DND-41 (cell line): ENCODE measurements at regions not wholly inside any gene's neighbourhood (a gene's known extent, or its start where the extent isn't known, plus 50 kb on each side); places are given as distances from the start of the nearest gene placed in this dataset.

ENCODE experiments used
- ATAC-seq: fragments of 200-7000 bp; cut with Tn5 transposase; 3 replicates; pipeline ENCODE4 v1.9.1; 2021; ENCODE audit warnings: low read depth; ENCODE audit not compliant: insufficient read depth
- DNase-seq: peaks from one replicate; pipeline ENCODE4 v3.0.0-alpha.2; 2020
- H2AFZ ChIP-seq: 2 replicates; pipeline ENCODE4 v1.6.0; 2012; ENCODE audit warnings: low read depth, low read length
- H3K27ac ChIP-seq: 2 replicates; pipeline ENCODE4 v1.5.1; 2012; ENCODE audit warnings: low read length, inconsistent platforms
- H3K27me3 ChIP-seq: fragments of 200-600 bp; sonication (generic); 2 replicates; pipeline ENCODE4 v1.6.0; 2012; ENCODE audit warnings: low read length, mild to moderate bottlenecking, inconsistent platforms; ENCODE audit not compliant: insufficient read depth, poor library complexity
- H3K36me3 ChIP-seq: 2 replicates; pipeline ENCODE4 v1.5.1; 2012; ENCODE audit warnings: low read length, inconsistent platforms; ENCODE audit not compliant: insufficient read depth
- H3K4me1 ChIP-seq: 2 replicates; pipeline ENCODE4 v1.5.1; 2012; ENCODE audit warnings: mild to moderate bottlenecking, low read length; ENCODE audit not compliant: insufficient read depth
- H3K4me2 ChIP-seq: 2 replicates; pipeline ENCODE4 v1.6.0; 2012; ENCODE audit warnings: mild to moderate bottlenecking, moderate library complexity, low read length, inconsistent platforms; ENCODE audit not compliant: insufficient read depth
- H3K4me3 ChIP-seq, 2 experiments: fragments of 200-600 bp in 1 of 2; shearing (Covaris generic) in 1 of 2; 2 replicates each; pipeline ENCODE4 v1.5.1; 2012 to 2016; ENCODE audit warnings: inconsistent platforms in 2 of 2, low read length in 2 of 2, mild to moderate bottlenecking in 2 of 2, low read depth in 1 of 2, moderate library complexity in 1 of 2
- H3K79me2 ChIP-seq: 2 replicates; pipeline ENCODE4 v1.6.0; 2012; ENCODE audit warnings: low read length, inconsistent platforms; ENCODE audit not compliant: insufficient read depth
- H3K9ac ChIP-seq: 2 replicates; pipeline ENCODE4 v1.6.0; 2012; ENCODE audit warnings: low read depth, mild to moderate bottlenecking, inconsistent platforms, low read length, moderate library complexity
- H3K9me3 ChIP-seq: 2 replicates; pipeline ENCODE4 v1.5.1; 2012; ENCODE audit warnings: low read length, moderate library complexity, mild to moderate bottlenecking, inconsistent platforms; ENCODE audit not compliant: insufficient read depth, severe bottlenecking
- H4K20me1 ChIP-seq: 2 replicates; pipeline ENCODE4 v1.6.0; 2012; ENCODE audit warnings: low read length; ENCODE audit not compliant: insufficient read depth
- EZH2 ChIP-seq: IDR thresholded peaks from 3 replicates; pipeline ENCODE4 v1.6.1; 2012; ENCODE audit warnings: borderline replicate concordance, low read depth, mild to moderate bottlenecking, moderate library complexity, low read length, inconsistent platforms; ENCODE audit not compliant: severe bottlenecking
- TF ChIP-seq, protein P1 (sequence below): IDR thresholded peaks from 2 replicates; pipeline ENCODE4 v1.5.1; 2012; ENCODE audit warnings: borderline replicate concordance, low read length, moderate library complexity, mild to moderate bottlenecking; ENCODE audit not compliant: poor library complexity, severe bottlenecking; ENCODE audit errors: extremely low read depth

DNA sequence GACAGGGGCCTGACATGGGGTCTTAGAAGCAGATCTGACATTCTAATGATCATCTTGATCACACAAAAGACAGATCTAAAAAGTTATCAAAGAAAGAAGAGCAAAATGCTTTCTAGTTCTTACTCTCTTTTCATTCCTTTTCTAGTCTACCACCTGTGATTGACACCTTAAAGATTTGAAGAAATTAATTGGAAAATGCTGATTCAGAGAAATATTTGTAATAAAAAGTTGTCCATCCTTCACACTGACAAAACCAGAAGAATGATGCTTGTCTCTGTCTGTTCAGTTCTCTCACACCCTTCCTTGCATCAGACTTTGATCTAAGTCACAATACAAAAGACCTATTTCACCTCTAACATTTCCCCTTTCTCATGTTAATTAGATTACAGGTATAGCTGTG is 182.4 kb downstream of the RAP2A start:
- no peaks in the 10 kb centered on the region for H3K36me3 ChIP-seq
- no peaks in the 10 kb centered on the region for H3K79me2 ChIP-seq
- H3K9ac ChIP-seq, result no peak overlapping the region
- H3K4me3 ChIP-seq, result no peak overlapping the region
- no peak overlapping the region for H3K27ac ChIP-seq
- H3K27me3 ChIP-seq, result no peaks in the 10 kb centered on the region
- H4K20me1 ChIP-seq, result no peaks in the 10 kb centered on the region
- ATAC-seq (no peak), DNase-seq (no peak)
- no peaks in the 10 kb centered on the region for H3K4me1 ChIP-seq
- no peak for TF ChIP-seq EZH2
- TF ChIP-seq, protein P1, sequence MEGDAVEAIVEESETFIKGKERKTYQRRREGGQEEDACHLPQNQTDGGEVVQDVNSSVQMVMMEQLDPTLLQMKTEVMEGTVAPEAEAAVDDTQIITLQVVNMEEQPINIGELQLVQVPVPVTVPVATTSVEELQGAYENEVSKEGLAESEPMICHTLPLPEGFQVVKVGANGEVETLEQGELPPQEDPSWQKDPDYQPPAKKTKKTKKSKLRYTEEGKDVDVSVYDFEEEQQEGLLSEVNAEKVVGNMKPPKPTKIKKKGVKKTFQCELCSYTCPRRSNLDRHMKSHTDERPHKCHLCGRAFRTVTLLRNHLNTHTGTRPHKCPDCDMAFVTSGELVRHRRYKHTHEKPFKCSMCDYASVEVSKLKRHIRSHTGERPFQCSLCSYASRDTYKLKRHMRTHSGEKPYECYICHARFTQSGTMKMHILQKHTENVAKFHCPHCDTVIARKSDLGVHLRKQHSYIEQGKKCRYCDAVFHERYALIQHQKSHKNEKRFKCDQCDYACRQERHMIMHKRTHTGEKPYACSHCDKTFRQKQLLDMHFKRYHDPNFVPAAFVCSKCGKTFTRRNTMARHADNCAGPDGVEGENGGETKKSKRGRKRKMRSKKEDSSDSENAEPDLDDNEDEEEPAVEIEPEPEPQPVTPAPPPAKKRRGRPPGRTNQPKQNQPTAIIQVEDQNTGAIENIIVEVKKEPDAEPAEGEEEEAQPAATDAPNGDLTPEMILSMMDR, result no peak
- H3K4me2 ChIP-seq, result no peak overlapping the region
- no peaks in the 10 kb centered on the region for H3K9me3 ChIP-seq
- no peak overlapping the region for H2AFZ ChIP-seq

DNA sequence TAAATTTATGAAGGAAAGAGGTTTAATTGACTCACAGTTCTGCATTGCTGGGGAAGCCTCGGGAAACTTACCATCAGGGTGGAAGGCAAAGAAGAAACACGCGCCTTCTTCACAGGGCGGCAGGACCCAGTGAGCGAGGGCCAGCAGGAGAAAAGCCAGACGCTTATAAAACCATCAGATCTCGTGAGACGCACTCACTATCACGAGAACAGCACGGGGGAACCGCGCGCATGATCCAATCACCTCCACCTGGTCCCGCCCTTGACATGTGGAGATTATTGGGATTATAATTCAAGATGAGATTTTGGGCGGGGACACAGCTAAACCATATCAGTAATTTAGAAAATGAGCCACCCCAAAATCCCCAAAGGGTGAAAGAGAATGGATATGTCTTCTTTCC is 187.1 kb downstream of the RAP2A start:
- no peaks in the 10 kb centered on the region for H3K27me3 ChIP-seq
- no peaks in the 10 kb centered on the region for H3K9me3 ChIP-seq
- no peaks in the 10 kb centered on the region for H3K79me2 ChIP-seq
- H3K9ac ChIP-seq, result no peak overlapping the region
- ATAC-seq, result no peak
- H4K20me1 ChIP-seq, result no peaks in the 10 kb centered on the region
- H3K4me3 ChIP-seq, result no peak overlapping the region
- TF ChIP-seq, protein P1, result no peak
- TF ChIP-seq EZH2, result no peak
- no peak overlapping the region for H3K27ac ChIP-seq
- no peaks in the 10 kb centered on the region for H3K4me1 ChIP-seq
- DNase-seq, result no peak
- no peaks in the 10 kb centered on the region for H3K36me3 ChIP-seq
- H3K4me2 ChIP-seq, result no peak overlapping the region
- H2AFZ ChIP-seq, result no peak overlapping the region

DNA sequence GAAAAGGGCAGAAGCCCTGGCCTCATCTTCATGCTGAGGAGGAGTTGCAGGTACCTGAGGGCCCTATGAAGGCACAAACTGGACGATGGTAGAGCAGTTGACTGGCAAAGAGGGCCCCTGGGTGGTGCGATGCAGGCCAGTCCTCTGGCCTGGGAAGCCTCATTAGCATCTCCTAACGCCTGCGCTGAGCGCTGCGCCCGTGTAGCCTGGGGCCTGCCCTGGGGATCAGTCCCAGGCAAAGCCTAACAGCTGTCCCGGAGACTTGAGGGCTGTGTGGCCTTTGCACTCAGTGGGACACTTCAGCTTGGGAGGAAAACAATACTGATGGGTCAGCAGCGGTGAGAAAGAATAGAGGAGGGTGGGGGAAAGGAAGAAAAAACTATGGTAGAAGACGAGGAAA is 187.7 kb downstream of the RAP2A start:
- Histone ChIP-seq H3K4me3 (no peak overlapping the region), H3K9ac (no peak overlapping the region), H4K20me1 (no peaks in the 10 kb centered on the region), H3K27me3 (no peaks in the 10 kb centered on the region), H2AFZ (no peak overlapping the region), H3K36me3 (no peaks in the 10 kb centered on the region), H3K27ac (no peak overlapping the region), H3K4me2 (no peak overlapping the region), H3K79me2 (no peaks in the 10 kb centered on the region), H3K4me1 (no peaks in the 10 kb centered on the region), H3K9me3 (no peaks in the 10 kb centered on the region)
- ATAC-seq (no peak), DNase-seq (no peak)
- no peak for TF ChIP-seq EZH2
- TF ChIP-seq, protein P1, result no peak

DNA sequence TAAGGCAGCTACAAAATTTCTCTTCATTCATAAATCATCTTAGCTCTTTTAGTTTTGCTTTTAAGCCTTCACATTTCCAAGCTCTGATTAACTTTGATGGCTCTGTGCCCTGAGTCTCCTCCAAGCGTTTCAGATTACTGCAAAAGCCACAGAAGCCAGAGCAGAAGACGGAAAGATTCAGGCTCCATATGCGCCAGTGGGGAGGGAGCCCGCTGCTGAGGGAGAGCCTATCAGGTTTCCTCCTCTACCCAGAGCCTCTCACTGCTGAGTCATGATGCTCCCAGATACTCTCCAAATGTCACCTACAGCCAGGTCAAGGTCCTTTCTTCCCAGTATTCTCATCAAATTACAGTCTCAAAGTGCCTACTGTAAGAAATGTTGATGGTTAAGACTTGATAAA is 193.6 kb downstream of the RAP2A start:
- Histone ChIP-seq H3K4me1 (no peaks in the 10 kb centered on the region), H2AFZ (no peak overlapping the region), H3K27me3 (peaks cover 7% of the 10 kb centered on the region), H3K27ac (no peak overlapping the region), H3K4me2 (no peak overlapping the region), H3K9ac (no peak overlapping the region), H3K4me3 (no peak overlapping the region), H3K36me3 (no peaks in the 10 kb centered on the region), H3K79me2 (no peaks in the 10 kb centered on the region), H4K20me1 (no peaks in the 10 kb centered on the region), H3K9me3 (no peaks in the 10 kb centered on the region)
- TF ChIP-seq, protein P1, result no peak
- DNase-seq (no peak), ATAC-seq (no peak)
